NCI-H345 treated with DMSO at 0.1 percent for 48 hours (cell line): ENCODE measurements at regions not wholly inside any gene's neighbourhood (a gene's known extent, or its start where the extent isn't known, plus 50 kb on each side); places are given as distances from the start of the nearest gene placed in this dataset.

Experiments used
- DNase-seq: peaks from one replicate; lab custom pipeline; 2025; ENCODE audit not compliant: unreplicated experiment; lab: John Stamatoyannopoulos, UW

- no peak for DNase-seq
These were observed 197.9 kb upstream of the KLF6 start for GRCh38 chr10:3982746-3983442.

DNA sequence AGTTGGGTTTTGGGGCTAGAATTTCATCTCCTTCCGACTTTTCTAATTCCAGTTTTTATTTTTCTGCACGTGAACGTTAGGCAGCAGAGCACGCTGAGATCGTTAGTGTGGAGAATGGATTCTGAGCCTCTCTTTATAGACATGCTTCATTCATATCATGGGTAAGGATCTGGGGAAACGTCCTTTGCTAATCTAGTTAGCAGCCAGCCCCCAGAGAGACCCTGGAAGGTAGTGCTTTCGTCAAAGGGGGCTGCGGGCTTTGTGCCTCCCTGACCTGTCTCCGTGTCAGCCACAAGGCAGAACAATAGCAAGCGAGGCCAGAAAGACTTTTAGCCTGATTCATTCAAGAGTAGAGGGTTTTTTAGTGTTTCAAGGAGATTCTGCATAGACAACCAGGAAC lies 196.3 kb upstream of the KLF6 start:
- DNase-seq: no peak

DNA sequence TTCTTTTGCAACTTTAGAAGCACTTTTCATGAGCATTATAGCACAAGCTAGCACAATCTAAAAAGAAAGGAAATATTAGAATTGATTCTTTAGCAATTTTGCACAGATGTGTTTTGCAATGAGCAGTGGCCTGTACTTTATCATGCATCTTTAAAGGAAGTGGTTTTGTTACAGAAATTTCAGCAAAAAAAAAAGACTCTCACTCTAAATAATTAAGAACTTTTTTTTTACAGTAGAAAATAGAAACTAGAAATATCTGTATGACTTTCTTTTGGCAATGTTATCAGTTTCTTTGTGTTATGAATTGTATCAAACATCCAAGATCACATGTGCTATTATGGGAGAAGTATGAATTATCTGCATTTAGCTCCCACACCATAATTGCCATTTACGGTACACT lies 195.7 kb upstream of the KLF6 start:
- DNase-seq: no peak

DNA sequence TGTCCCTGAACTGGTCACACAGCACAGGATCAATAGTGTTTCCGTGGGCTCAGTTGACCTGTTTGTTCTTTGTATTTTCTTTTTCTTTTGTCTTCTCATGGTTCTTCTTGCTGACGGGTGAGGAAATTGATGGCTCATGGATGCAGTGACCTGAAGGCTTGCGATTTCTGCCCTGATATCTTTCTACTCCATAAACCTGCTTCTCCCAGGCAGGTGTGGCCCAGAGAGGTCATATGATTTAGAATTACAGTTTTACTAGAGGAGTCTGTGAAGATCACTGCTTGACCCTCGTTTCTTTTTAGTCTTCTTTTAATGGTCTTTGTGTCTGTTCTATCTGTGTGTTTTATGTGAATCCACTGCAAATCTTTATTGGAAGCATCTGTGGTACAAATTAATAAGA lies 195.1 kb upstream of the KLF6 start:
- DNase-seq: no peak

DNA sequence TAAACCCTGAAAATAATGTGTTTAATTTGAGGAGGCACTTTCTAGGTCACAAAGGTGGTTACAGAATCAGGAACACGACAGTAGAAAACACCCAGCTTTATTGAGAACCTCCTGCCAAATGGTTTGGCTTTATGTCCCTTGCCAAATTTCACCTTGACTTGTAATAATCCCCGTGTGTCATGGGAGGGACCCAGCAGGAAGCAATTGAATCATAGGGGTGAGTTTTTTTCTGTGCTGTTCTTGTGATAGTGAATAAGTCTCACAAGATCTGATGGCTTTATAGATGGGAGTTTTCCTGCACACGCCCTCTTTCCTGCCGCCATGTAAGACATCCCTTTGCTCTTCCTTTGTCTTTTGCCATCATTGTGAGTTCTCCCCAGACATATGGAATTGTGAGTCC lies 193.8 kb upstream of the KLF6 start:
- DNase-seq: no peak

GRCh38 chr10:3978174-3978573 lies 193.2 kb upstream of the KLF6 start:
- no peak for DNase-seq

DNA sequence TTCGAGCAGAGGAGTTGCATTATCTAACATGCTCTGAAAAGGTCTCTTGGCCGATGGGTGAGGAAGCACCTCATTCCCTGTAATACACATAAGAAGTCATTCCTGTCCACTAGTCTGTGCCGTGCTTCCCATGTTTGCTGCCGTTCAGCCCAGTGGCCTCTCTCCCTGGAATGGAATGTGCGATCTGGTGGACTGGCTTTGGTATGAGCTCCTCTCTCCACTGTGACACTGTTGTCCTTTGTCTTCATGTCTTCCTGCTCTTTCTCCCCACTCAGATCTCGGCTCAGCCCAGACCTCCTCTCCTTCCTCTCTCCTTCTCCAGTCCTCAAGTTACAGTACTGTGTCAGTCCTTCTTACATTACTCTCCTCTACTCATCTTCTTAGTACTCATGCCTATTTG lies 192.8 kb upstream of the KLF6 start:
- DNase-seq: no peak

DNA sequence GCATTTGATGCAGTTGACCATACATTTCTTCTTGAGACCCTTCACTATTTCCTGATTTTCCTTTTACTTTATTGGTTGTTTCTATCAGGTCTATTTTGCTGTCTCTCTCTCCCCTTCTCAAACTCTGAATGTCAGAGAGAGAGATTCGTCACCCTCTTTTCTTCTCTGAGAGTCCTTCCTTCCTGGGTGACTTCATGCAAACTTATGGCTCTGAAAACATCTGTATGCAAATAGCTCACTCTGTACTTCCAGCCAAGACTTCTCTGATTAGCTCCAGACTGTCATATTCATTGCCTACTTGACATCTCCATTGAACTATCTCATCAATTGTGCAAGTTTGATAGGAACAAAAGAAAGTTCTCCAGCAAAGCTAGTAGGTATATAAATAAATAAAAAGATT lies 191.7 kb upstream of the KLF6 start:
- DNase-seq: no peak

DNA sequence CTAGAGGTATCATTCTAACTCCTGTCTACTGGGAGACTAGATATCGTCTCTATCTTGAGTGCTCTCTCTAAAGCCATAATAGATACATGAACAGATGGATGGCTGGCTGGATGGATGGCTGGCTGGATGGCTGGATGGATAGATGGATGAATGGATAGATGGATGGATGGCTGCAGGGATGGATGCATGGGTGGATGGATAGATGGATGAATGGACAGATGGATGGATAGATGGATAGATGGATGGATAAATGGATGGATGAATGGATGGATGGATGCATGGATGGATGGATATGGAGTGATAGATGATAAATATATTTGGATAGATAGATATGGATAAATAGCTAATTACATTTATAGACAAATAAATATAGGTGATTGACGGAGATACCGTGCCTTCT lies 191.2 kb upstream of the KLF6 start:
- DNase-seq: no peak

DNA sequence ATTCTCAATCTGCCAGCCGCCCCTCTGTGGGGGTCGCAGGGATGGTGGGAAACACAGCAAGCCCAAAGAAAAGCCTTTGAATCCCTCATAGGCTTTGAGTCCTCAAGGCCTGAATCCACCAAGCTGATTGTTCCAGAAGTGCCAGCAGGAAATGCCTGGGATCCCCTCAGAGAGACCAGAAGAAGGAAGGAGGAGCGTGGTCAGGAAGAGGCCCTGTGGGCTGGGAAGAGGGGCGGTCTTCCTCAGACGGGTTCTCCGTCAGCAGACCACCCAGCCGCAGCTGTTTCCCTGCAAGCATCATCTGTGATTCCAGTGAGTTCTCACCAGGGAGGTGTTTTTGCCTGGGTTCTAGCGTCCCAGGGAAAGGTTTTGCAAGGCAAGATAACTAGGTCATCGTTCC lies 190.0 kb upstream of the KLF6 start:
- no peak for DNase-seq

DNA sequence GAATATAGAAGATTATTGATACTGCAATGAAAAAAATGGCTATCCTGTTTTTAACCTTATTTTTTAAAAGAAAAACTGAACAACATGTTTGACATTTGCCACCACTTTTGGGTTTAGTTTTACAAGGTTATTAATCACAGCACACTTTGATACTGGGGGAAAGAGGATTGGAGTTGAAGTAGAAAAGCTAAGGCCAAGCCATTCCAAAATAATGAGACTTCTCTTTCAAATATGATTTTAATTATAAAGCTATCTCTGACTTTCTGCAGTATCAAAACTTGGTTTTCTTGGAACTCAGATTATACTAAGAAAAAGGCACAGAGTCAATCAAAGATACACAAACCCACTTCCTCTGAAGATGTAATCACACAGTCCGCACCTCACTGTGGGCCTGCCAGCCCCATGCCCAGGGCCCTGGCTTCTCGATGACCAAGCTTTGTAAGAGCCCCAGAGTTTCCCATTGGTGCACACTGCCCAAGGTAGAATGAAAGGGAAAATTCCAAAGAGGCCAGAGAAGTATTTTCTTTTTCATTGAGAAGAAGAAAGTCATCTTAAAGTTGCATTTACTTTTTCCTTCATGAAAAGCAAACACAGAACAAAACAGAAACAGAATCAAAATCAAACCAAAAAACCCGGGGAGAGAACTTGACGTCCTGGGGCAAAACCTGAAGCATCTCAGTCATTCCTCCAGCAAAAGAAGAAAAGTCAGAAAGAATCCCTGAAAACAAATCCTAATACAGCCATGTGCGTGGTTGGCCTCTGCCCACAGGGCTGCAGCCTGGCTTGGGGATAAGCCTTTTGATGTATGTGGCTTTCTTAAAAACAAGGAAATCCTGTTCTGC lies 187.7 kb upstream of the KLF6 start:
- no peak for DNase-seq

DNA sequence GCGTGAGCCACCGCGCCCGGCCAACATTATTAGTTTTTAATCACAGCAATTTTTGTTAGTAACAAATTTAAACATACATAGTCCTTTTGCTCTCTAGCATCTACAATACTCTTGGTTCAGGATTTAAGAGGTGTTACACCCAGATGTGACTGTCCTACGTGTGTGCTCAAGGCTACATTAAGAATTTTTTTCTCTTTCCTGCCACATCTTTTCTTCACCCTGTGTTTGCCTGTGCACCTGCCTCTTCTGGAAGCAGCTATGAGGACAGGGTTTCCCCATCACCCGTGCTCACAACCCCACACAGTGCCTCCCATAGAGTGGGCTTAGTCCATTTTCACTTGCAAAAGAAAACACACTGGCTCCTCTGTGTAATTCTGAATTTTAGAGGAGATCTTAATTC lies 186.7 kb upstream of the KLF6 start:
- no peak for DNase-seq

DNA sequence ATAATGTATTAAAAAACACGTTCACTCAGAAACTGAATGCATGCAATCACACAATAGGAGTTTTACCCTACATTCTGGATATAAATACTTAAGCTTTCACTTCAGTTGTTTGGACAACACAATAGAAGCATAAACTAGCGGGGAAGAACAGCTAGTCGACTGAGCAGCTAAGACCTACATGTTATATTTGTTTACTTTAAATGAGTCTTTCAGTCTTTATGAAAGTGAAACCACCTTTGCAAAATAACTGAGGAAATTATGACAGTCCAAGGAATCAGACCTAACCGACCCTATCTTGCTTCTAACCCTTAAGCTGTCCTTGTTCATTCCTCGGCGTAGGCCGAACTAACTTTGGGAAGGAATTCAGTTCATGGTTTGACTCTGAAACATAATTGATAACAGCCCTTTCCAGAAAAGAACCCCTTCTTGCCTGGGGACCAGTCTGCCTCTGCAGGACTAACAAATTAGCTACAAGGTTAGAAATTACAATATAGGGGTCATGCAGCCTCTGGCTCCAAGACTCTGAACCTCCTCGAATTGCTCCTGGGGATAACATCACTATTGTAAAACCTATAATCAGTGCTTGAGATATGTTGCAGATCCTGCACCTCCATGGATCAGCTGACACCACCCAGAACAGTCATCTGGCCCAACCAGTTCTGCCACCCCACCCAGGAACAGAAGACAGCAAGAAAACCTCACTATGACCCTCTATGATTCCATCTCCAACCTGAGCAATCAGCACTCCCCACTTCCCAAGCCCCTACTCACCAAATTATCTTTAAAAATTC lies 185.1 kb upstream of the KLF6 start:
- no peak for DNase-seq

- DNase-seq: no peak
These were observed 183.7 kb upstream of the KLF6 start for GRCh38 chr10:3968727-3969126.

DNA sequence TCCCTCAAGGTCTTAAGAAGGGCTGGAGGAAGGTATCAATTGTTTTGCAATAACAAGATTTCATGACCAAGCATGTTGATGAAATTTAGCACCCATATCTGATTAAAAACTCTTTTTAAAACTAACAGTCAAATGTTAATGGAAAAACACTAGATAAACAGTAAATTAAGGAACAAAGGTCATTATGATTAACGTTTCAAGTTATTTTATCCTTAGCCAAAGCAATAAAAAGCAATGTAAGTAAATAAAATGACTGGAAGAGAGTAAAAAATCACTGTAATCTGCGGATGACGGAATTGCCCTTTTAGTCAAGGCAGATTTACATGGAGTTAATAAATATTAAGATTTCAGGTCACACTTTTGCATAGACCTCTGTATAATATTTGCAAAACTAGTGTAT lies 179.5 kb upstream of the KLF6 start:
- DNase-seq: no peak

GRCh38 chr10:3963191-3963673 lies 178.2 kb upstream of the KLF6 start:
- DNase-seq: no peak

- DNase-seq: no peak
These were observed 176.1 kb upstream of the KLF6 start for GRCh38 chr10:3961082-3961481.

DNA sequence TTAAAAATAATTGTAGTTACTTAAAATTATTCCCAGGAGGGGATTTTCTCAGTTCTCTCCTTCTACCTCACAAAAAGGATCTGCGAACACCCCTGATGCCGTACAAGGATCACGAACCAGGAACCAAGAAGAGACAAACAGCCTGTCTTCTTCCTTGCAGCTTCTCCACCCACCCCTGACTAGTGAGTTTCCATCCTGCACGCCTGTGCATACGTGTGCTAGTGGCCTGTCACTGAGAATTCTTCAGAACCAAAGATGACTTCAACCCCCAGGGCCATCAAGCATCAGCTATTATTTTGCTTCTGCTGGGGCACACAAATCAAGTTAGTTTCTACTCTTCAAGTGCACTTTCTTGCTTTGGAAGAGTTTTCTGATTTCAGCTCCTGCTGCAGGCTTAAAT lies 175.5 kb upstream of the KLF6 start:
- no peak for DNase-seq

- no peak for DNase-seq
These were observed 174.6 kb upstream of the KLF6 start for GRCh38 chr10:3959370-3960325.

DNA sequence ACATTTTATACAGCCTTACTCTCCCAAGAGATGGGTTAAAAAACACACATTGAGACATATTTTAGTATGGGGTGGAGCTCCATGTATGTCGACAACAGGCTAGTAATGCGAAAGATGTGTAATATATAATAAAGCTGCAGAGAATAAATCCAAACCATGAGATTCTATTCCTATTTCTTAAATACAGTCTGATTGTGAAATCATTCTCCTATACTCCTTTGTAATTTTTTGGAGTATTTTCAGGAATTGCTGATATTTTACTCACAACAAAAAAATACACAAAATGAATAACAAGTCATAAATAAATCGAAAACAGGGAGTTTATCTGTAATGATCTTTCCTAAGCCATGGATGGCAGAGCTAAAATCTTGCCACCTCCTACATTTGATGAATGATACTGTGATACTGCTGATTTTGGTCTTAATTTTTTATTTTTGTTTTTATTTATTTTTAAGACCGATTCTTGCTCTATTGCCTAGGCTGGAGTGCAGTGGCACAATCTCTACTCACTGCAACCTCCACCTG lies 173.5 kb upstream of the KLF6 start:
- DNase-seq: no peak
